ENCODE measurements at regions not wholly inside any gene's neighbourhood (a gene's known extent, or its start where the extent isn't known, plus 50 kb on each side); places are given as distances from the start of the nearest gene placed in this dataset.
"Not testable (repeated sequence)": the region's sequence is repeated elsewhere in the genome, so short reads cannot be mapped to it uniquely, and the experiment has no call there.

DNA sequence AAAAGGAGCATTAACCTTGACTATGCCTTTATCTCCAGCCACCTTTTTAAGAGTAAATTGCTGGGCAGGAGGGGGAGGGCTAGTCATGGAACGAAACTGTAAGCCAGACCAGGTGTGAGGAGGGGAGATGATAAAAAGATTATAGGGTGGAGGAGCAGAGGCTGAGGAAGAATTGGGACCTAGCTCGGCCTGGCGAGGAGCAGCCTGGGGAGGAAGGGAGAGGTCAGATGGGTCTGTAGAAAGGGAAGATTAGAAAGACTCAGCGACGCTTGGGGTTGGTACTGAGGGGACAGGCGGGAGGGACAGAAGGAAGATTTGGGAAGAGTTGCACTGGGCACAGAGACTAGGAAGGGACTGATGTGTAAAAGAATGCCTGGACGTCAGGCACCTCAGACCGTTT, 58.4 kb upstream of the BMP2K start:
- intact Hi-C loops (cut with DNase I; ENCODE audit: low total_unique reads): not testable (repeated sequence)

DNA sequence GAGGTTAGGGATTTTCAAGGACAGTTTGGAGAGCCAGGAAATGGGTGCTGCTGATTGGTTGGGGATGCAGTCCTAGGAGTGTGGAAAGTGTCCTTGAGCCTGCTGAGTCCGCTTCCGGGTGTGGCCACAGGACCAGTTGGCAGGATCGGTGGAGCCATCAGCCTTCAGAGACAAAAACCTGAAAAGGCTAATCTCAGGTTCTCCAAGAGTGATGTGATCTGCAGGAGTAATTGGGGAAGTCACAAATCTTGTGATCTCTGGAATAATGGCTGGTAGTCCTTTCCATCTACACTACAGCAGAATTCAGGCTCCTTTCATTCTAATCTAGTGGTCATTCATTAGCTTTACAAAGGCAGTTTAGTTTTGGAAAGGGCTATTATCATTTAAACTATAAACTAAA, 55.9 kb upstream of the BMP2K start:
- no peaks in the 10 kb centered on the region for H3K9me3 ChIP-seq
- ATAC-seq: no peak
- DNase-seq: no peak
- no peak overlapping the region for H3K27ac ChIP-seq
- peaks cover 0 to 2% of the 10 kb centered on the region in 2 donors for H3K4me1 ChIP-seq
- TF ChIP-seq, protein P1, sequence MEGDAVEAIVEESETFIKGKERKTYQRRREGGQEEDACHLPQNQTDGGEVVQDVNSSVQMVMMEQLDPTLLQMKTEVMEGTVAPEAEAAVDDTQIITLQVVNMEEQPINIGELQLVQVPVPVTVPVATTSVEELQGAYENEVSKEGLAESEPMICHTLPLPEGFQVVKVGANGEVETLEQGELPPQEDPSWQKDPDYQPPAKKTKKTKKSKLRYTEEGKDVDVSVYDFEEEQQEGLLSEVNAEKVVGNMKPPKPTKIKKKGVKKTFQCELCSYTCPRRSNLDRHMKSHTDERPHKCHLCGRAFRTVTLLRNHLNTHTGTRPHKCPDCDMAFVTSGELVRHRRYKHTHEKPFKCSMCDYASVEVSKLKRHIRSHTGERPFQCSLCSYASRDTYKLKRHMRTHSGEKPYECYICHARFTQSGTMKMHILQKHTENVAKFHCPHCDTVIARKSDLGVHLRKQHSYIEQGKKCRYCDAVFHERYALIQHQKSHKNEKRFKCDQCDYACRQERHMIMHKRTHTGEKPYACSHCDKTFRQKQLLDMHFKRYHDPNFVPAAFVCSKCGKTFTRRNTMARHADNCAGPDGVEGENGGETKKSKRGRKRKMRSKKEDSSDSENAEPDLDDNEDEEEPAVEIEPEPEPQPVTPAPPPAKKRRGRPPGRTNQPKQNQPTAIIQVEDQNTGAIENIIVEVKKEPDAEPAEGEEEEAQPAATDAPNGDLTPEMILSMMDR (IDR thresholded peaks at IDR 0.05 in 4 of 5, conservative IDR thresholded peaks at IDR 0.05 in 1 of 5): no peak
- no peak for TF ChIP-seq POLR2A (IDR thresholded peaks at IDR 0.05)
- H3K27me3 ChIP-seq: no peaks in the 10 kb centered on the region
- in situ Hi-C loops (cut with MboI; ENCODE audit: low sequenced_read_pairs in 4 of 4): no loop called here
- intact Hi-C loops (cut with DNase I; ENCODE audit: low total_unique reads): no loop called here
- H3K4me3 ChIP-seq: no peak overlapping the region
- no peaks in the 10 kb centered on the region for H3K36me3 ChIP-seq

More for the DNA sequence above, 58.4 kb upstream of the BMP2K start:
- H3K4me1 ChIP-seq; in situ Hi-C loops (cut with MboI; ENCODE audit: low sequenced_read_pairs in 4 of 4); H3K27ac ChIP-seq; DNase-seq; ATAC-seq; H3K36me3 ChIP-seq; H3K27me3 ChIP-seq; H3K4me3 ChIP-seq; H3K9me3 ChIP-seq: not testable (repeated sequence)

DNA sequence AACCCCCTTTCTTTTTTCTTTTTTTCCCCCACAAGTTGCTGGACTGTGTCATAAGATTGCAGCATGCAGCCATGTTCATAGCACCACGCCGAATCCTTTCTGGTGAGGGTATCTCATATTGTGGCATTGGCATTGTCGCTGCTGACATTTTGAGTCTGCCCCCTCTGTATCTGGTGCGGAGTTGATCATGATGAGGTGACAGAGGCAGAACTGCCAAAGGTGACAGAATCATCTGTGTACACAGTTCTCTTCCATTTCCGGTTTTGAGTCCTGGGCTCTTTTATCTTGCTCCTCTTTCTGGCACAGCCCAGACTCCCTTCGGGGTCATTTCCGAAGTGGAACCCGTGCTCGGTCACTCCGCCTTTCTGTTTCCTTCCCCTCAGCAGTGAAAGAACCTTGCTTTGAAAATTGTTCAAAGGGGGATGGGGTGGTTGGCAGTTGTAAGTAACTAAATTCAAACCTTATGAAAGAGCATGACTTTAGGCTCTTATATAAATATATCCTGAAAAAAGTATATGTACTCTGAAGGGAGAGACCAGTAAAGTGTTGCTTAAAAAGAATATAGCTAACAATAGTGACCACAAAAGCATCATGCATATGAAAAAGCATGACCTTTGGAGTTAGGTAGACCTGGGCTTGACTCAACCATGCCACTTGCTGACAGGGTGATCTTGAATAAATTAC, 55.0 kb upstream of the BMP2K start:
- Histone ChIP-seq H3K27me3 (no peaks in the 10 kb centered on the region), H3K4me1 (peaks cover 0 to 2% of the 10 kb centered on the region in 2 donors), H3K4me3 (no peak overlapping the region), H3K36me3 (no peaks in the 10 kb centered on the region), H3K27ac (no peak overlapping the region), H3K9me3 (no peaks in the 10 kb centered on the region)
- DNase-seq (peak in 1 of 2 donors; percentile 15), ATAC-seq (no peak)
- intact Hi-C loops (cut with DNase I; ENCODE audit: low total_unique reads): no loop called here
- no peak for TF ChIP-seq POLR2A (IDR thresholded peaks at IDR 0.05)
- TF ChIP-seq, protein P1 (IDR thresholded peaks at IDR 0.05 in 4 of 5, conservative IDR thresholded peaks at IDR 0.05 in 1 of 5): no peak
- in situ Hi-C loops (cut with MboI; ENCODE audit: low sequenced_read_pairs in 4 of 4): no loop called here

DNA sequence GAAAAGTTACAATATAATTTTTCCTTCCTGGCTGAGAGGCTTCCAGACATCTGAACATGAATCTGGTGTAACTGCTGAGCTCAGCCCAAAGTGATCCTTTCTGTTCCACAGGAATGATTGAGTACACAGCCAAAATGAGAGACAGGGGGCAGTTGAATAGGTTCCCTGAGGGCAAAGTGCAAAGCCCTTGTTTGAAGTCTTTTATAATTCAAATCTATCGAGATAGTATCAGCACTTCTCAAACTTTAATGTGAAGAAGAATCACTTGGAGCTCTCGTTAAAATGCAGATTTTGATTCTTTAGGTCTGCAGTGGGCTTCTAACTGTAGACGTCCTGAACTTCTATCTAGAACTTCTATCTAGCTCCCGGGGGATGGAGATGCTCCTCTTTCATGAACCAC, 54.4 kb upstream of the BMP2K start:
- Histone ChIP-seq H3K4me3 (no peak overlapping the region), H3K36me3 (no peaks in the 10 kb centered on the region), H3K4me1 (peaks cover 0 to 2% of the 10 kb centered on the region in 2 donors), H3K9me3 (no peaks in the 10 kb centered on the region), H3K27ac (no peak overlapping the region), H3K27me3 (no peaks in the 10 kb centered on the region)
- ATAC-seq (no peak), DNase-seq (no peak)
- no peak for TF ChIP-seq POLR2A (IDR thresholded peaks at IDR 0.05)
- TF ChIP-seq, protein P1 (IDR thresholded peaks at IDR 0.05 in 4 of 5, conservative IDR thresholded peaks at IDR 0.05 in 1 of 5): no peak
- in situ Hi-C loops (cut with MboI; ENCODE audit: low sequenced_read_pairs in 4 of 4) (no loop called here), intact Hi-C loops (cut with DNase I; ENCODE audit: low total_unique reads) (no loop called here)

- intact Hi-C loops (cut with DNase I; ENCODE audit: low total_unique reads): no loop called here
- no peak overlapping the region for H3K4me3 ChIP-seq
- H3K4me1 ChIP-seq: peaks cover 0 to 2% of the 10 kb centered on the region in 2 donors
- no peak for TF ChIP-seq POLR2A (IDR thresholded peaks at IDR 0.05)
- TF ChIP-seq, protein P1 (IDR thresholded peaks at IDR 0.05 in 4 of 5, conservative IDR thresholded peaks at IDR 0.05 in 1 of 5): no peak
- ATAC-seq: no peak
- H3K36me3 ChIP-seq: no peaks in the 10 kb centered on the region
- no peak overlapping the region for H3K27ac ChIP-seq
- DNase-seq: no peak
- no peaks in the 10 kb centered on the region for H3K9me3 ChIP-seq
- no peaks in the 10 kb centered on the region for H3K27me3 ChIP-seq
- in situ Hi-C loops (cut with MboI; ENCODE audit: low sequenced_read_pairs in 4 of 4): no loop called here
Observed at GRCh38 chr4:78722320-78722719, 53.8 kb upstream of the BMP2K start.
